NCI-H2171 treated with DMSO at 0.1 percent for 48 hours (cell line): ENCODE measurements at regions not wholly inside any gene's neighbourhood (a gene's known extent, or its start where the extent isn't known, plus 50 kb on each side); places are given as distances from the start of the nearest gene placed in this dataset.
"Not testable (repeated sequence)": the region's sequence is repeated elsewhere in the genome, so short reads cannot be mapped to it uniquely, and the experiment has no call there.

ENCODE experiments used
- DNase-seq: peaks from one replicate; lab custom pipeline; 2025; lab: John Stamatoyannopoulos, UW

- DNase-seq: no peak
Measured at GRCh38 chr1:234960722-234961455, 167.7 kb downstream of the TOMM20 start.

DNA sequence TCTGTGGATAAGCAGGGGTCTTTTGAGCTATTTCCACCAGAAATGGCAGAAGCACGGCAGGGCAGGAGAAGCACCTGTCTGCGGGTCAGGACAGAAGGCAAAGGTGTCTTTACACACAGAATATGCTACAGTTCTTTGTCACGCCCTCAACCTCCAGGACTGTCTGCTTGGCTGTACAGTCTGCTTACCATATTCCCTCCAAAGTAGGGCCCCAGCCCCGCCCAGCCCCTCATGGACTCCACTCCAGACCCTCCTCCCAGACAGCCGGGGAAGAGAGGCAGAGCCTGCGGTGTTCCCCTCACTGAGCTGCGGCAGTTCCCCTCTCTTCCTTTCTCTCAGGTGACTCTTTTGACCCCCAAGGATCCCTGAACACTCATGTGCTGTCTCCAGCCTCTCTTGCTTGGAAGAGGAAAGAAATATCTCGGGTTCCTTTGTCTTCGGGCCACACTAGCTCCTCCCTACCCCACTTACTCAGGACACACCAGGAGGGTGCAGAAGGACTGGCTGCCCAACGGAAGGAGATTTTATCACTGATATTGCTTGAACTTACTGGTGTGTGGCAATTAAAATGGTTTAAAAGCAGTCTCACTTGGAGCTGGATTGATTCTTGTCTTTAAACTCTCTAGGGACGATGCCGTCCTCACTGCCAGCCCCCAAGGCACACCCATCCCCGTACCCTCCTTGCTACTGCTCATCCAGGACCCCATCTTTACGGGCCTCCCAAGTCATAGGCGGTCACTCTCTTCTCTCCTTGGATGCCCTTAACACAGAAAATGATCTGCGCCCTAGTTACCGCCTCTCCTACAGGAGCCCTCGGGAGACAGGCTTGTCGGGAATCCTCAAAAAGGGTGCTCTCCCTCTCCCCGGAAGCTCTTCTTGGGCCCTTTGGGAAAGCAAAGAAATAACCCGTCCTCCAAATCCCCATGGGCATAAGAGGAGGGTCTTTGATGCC lies 169.7 kb downstream of the TOMM20 start:
- DNase-seq: no peak

DNA sequence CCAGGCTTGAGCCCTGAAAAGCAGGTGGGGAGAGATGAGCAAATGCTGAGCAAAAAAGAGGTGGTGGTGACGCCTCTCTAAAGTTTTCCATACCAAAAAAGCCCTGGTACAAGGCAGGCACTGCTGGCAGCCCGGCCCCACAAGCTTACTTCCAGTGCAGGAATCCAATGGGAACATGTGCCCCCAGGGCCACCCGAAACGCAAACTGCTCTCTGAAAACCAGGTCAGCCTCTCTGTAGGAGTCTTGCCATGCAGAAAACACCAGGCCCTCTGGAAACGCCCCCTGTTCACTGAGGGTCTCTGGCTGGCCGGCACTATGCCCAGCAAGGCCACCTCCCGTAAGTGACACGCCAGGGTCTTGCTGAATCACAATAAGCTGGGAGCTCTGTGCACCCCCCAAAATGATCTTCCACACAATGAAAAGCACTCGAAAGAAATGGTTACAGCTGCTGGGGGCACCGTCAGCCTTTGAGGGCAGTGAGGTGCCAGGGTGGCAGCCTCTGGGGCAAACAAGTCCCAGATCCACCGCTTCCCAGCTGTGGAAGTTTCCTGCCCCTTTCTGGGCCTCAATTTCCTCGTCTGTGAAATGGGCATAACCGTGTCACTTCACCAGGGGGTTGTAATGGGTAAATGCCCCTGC lies 170.5 kb downstream of the TOMM20 start:
- no peak for DNase-seq

DNA sequence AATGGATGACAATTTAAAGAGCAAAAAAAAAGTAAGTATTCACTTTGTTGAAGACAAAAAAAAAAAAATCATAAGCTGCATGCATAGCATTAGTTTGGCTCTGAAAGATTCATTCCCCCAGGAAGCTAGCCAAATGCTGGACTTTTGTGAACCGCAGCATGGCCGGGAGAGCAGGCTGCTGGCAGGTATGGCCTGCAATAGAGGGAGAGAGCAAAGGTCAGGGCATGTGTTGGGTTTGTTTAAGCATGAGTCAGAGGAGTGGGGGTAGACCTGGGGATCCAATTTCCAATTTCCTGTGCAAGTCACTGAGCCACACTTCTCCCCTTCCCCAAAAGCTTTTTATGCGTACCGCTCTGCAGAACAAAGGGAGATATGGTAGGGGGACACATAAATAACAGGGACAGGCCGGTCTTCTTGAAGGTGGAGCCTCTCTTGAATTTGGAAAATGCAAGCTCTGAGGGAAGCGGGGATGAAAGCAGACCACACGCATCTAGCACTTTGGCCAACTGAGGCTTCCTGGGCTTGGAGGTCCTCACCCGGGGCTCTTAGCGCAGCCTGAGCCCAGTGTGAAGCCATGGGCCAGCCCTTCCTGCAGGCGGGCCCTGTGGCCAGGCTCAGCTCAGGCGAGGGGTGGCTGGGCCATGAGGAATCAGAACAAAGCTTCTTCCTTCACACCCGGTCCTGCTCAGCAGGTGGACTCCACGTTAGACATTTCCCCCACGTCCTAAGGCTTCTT lies 171.1 kb downstream of the TOMM20 start:
- peak; percentile 56 for DNase-seq

- peak; percentile 56 for DNase-seq
Measured at GRCh38 chr1:234956821-234957329, 171.8 kb downstream of the TOMM20 start.

DNA sequence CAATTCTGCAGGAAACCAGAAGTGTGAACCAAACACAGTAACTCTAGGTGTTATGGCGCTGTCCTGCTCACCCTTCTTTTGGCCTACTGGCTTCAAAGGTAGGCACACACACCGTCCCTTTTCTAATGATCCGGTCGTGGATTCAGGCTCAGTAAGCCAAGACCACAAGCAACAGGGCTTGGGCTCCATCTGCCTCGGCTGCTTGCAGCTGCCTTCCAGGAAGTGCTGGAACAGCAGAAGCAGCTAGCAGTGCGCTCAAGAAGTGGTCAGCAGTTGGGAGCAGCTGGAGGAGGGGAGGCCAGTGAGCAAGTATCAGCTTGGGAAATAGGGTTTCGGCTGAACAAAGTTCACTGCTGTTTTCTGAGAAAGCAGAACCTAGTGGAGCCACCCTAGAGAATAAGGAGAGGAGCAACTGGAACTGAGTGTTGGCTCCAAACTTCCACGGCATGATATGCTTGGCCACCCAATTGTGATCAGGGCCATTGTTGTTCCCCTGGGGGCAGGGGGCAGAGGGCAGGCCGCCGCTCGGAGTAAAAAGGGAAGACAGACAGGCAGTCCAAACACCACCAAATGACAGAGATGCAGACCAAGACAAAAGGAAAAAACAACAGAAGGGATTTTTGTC lies 173.4 kb downstream of the TOMM20 start:
- no peak for DNase-seq

DNA sequence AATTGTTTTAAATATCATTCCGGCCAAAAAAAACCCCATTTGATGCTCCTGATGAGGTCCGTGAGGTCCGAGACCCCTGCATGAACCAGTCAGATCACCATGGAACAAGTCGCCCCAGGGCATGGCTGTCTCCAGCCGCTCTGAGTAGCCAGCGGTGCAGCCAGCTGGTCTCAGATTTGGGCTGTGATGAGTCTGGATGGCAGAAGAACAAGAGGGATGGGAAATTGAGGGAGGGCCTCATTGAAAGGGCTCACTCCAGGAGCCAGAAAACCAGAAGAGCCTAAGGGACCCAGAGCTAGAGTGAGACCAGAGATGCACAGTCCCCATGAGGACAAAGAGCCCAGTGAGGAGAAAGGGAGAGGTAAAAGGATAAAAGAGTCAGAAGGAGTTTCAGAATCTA lies 174.0 kb downstream of the TOMM20 start:
- DNase-seq: no peak

- DNase-seq: no peak
Measured at GRCh38 chr1:234953655-234954405, 174.8 kb downstream of the TOMM20 start.

DNA sequence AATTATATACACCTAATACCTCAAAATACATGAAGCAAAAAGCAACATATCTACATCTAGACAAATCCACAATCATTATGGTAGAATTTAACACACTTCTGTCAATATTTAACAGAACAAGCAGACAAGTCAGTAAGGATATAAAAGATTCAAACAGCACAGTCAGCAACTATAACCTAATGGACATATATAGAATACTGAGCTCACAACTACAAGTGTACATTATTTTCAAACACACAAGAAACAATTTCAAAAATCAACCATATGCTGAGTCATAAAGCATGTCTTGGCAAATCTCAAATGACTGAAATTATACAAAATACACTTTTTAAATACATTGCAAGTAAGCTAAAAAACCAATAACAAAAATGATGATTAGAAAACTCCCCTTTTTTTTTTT lies 178.0 kb downstream of the TOMM20 start:
- no peak for DNase-seq

DNA sequence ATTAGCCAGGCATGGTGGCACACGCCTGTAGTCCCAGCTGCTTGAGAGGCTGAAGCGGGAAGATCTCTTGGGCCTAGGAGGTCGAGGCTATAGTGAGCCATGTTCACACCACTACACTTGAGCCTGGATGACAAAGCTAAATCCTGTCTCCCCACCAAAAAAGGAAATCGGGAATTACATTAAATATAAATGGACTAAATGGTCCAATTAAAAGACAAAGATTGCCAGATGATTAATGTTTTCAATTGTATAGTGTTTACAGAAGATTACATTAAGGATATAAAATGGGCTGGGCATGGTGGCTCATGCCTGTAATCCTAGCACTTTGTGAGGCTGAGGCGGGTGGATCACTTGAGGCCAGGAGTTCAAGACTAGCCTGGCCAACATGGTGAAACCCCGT lies 179.1 kb downstream of the TOMM20 start:
- DNase-seq: not testable (repeated sequence)

DNA sequence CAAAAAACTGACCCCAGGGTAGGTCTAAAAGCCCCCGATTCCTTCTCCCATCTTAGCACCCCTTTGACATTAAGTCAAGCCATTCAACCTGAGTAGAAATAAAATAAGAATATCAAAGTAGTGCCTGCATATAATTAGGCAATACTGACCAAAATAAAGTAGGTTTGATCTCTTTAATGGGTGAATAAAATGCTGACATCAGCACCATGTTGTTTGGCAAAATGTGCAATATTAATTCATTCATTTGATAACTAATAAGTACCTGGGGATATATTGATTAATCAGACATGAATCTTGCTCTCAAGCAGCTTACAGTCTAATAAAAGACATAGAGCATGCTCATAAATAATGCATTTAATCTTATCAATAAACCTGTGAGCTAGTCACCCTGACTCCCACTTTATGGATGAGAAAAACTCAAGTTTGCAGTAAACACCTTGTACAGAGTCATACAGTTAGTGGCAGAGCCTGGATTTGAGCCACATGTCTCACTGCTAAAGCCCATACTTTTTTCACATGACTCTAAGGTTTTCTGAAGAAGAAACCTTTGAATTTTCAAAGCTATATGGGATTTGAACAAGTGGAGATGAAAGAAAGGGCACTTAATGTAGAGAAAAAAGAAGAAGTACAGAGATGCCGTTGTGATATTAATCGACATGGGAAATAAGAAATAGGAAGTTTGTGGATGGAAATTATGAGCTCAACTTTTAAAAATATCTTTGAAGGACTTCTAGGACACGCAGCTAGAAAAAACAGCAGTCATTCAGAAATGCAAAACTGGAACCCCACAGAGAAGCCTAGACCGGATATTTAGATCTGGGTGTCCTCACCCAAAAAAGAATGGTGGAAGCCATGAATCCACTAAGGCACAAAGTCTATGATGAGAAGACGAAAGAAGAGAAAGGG lies 183.9 kb downstream of the TOMM20 start:
- no peak for DNase-seq

DNA sequence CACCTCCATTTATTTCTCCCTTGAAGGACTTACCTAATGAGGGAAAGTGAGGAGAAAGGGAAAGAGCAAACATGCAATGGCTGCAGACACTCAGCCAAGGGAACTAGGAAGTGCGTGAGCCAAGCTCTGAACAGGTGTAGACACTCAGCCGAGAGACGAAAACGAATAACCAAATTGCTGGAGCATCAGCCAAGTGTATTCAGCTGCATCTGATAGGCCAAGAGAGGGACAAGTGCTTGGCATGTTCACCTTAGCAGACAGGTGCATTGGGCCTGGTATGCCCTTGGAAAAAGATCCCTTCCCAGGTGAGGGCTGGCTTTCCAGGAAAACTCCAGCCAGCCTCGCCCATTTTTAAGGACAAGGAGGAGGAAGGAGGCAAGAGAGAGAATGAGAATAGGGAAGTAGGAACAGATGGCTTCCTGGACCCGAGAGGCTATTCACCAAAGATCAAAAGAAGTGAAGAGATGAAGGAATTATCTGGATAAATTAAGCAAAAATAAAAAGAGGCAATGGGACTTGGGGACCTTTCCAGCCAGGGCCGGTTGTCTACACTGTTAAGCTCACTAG lies 184.7 kb downstream of the TOMM20 start:
- DNase-seq: no peak

- DNase-seq: peak; percentile 23
Measured at GRCh38 chr1:234942879-234943506, 185.6 kb downstream of the TOMM20 start.

GRCh38 chr1:234942012-234942332 lies 186.7 kb downstream of the TOMM20 start:
- DNase-seq: no peak

GRCh38 chr1:234941321-234942011 lies 187.2 kb downstream of the TOMM20 start:
- DNase-seq: no peak

- DNase-seq: no peak
Measured at GRCh38 chr1:234940841-234941240, 187.8 kb downstream of the TOMM20 start.

DNA sequence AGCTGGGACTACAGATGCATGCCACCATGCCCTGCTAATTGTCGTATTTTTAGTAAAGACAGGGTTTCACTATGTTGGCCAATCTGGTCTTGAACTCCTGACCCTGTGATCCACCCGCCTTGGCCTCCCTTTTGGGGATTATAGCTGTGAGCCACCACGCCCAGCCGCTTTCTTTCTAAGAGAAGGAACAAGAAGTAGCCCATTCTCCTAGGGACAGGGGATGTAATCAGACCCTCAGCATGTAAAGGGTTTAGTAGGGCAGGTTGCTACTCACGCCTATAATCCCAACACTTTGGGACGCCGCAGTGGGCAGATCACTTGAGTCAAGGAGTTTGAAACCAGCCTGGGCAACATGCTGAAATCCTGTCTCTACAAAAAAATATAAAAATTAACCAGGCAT lies 189.7 kb downstream of the TOMM20 start:
- DNase-seq: no peak

DNA sequence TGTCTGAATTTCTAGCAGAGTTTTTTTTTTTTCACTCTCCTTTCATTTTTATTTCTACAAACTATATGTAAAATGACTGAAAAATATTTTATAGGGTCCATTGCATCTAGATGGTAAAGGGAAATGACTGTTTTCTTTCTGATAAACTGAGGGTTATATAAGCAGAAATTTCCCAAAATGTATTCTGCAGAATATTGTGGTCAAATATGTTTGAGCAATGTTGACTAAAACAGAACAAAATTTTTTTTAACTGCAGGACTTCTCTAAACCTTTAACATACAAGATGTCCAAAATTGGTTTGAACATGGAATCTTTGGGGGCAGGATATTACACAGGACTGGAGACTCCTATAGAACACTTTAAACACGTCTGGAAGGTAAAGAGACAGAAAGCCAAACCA lies 190.5 kb downstream of the TOMM20 start:
- no peak for DNase-seq
